Activated B cell treated with CpG ODN at 0.5 μM for 24 hours (primary cell): ENCODE measurements at regions not wholly inside any gene's neighbourhood (a gene's known extent, or its start where the extent isn't known, plus 50 kb on each side); places are given as distances from the start of the nearest gene placed in this dataset.

Source experiments
- ATAC-seq: fragments of 200-7000 bp; cut with Tn5 transposase; one replicate; pipeline ENCODE4 v1.10.0; 2021; ENCODE audit warnings: low read depth, mild to moderate bottlenecking, moderate library complexity
- CTCF ChIA-PET: fragments of 350-600 bp; sonication (Branson Sonifier 250); formaldehyde crosslinking; loops from one replicate; lab custom pipeline; 2021; ENCODE audit warnings: antibody characterized with exemption; lab: Charles Lee
- POLR2A ChIA-PET: fragments of 350-600 bp; sonication (Branson Sonifier 250); formaldehyde crosslinking; loops from one replicate; lab custom pipeline; 2021; ENCODE audit warnings: antibody characterized with exemption; lab: Charles Lee
- DNase-seq: peaks from one replicate; pipeline ENCODE4 v3.0.0; 2022
- H3K27ac Mint-ChIP-seq: one replicate; pipeline ENCODE4 v1.8.0; 2020; ENCODE audit warnings: mixed read lengths
- H3K27me3 Mint-ChIP-seq: one replicate; pipeline ENCODE4 v1.8.0; 2021; ENCODE audit warnings: mixed read lengths
- H3K36me3 Mint-ChIP-seq: one replicate; pipeline ENCODE4 v1.8.0; 2021; ENCODE audit warnings: low read depth, mixed read lengths
- H3K4me1 Mint-ChIP-seq: one replicate; pipeline ENCODE4 v1.8.0; 2021; ENCODE audit warnings: mixed read lengths
- H3K4me3 Mint-ChIP-seq: one replicate; pipeline ENCODE4 v1.8.0; 2020; ENCODE audit warnings: mild to moderate bottlenecking, mixed read lengths
- H3K9me3 Mint-ChIP-seq: one replicate; pipeline ENCODE4 v1.8.0; 2020; ENCODE audit warnings: mixed read lengths
- intact Hi-C: fragments of 100-400 bp; cut with micrococcal nuclease; formaldehyde crosslinking; loops from one replicate; pipeline ENCODE4 v1.15.1; 2024
- TF ChIP-seq, protein P1 (sequence below): fragments of 200-600 bp; IDR thresholded peaks from one replicate; pipeline ENCODE4 v1.8.0; 2022; ENCODE audit warnings: antibody characterized with exemption, mild to moderate bottlenecking

DNA sequence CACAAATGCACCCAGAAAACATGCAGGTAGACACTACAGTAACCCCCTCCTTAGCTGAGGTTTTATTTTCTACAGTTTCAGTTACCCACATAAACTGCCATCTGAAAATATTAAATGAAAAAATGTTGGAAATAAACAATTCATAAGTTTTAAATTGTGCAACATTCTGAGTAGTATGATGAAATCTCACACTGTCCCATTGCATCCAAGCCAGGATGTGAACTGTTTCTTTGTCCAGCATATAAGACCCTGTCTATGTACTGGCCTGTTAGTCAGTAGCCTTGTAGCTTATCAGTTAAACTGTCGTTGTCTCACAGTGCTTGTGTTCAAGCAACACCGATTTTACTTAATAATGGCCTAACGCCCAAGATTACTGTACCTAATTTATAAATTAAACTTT is 630.5 kb downstream of the ANXA1 start:
- intact Hi-C loops = no loop called here
- no peaks in the 10 kb centered on the region for H3K4me1 Mint-ChIP-seq
- TF ChIP-seq, protein P1, sequence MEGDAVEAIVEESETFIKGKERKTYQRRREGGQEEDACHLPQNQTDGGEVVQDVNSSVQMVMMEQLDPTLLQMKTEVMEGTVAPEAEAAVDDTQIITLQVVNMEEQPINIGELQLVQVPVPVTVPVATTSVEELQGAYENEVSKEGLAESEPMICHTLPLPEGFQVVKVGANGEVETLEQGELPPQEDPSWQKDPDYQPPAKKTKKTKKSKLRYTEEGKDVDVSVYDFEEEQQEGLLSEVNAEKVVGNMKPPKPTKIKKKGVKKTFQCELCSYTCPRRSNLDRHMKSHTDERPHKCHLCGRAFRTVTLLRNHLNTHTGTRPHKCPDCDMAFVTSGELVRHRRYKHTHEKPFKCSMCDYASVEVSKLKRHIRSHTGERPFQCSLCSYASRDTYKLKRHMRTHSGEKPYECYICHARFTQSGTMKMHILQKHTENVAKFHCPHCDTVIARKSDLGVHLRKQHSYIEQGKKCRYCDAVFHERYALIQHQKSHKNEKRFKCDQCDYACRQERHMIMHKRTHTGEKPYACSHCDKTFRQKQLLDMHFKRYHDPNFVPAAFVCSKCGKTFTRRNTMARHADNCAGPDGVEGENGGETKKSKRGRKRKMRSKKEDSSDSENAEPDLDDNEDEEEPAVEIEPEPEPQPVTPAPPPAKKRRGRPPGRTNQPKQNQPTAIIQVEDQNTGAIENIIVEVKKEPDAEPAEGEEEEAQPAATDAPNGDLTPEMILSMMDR = no peak
- POLR2A ChIA-PET = no interaction called here
- no peaks in the 10 kb centered on the region for H3K36me3 Mint-ChIP-seq
- no peaks in the 10 kb centered on the region for H3K27me3 Mint-ChIP-seq
- no peak overlapping the region for H3K4me3 Mint-ChIP-seq
- no peak overlapping the region for H3K27ac Mint-ChIP-seq
- ATAC-seq = no peak
- CTCF ChIA-PET = no interaction called here
- no peak for DNase-seq
- H3K9me3 Mint-ChIP-seq = peaks cover 8% of the 10 kb centered on the region

DNA sequence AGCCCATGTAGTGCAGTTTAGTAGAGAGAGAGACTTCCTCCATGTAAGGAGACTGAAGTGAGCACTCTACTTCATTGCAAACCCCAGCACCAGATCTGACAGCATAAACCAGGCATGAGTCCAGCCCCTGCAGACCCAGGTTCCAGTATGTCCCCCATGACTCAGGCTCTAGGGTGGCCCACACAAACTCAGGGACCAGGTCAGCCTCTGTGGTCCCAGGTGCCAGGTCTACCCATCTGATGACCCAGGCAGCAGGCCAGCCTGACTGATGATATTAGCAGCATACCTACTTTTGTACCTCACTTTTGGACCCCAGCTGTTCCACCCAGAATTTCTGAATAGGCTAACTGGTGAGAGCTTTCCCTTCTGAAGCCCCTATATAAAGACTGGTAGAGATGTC is 647.8 kb downstream of the ANXA1 start:
- no peak overlapping the region for H3K4me3 Mint-ChIP-seq
- intact Hi-C loops = no loop called here
- POLR2A ChIA-PET = no interaction called here
- ATAC-seq = no peak
- TF ChIP-seq, protein P1 = no peak
- no peak for DNase-seq
- H3K36me3 Mint-ChIP-seq = no peaks in the 10 kb centered on the region
- H3K9me3 Mint-ChIP-seq = no peaks in the 10 kb centered on the region
- CTCF ChIA-PET = no interaction called here
- H3K4me1 Mint-ChIP-seq = no peaks in the 10 kb centered on the region
- H3K27ac Mint-ChIP-seq = no peak overlapping the region
- no peaks in the 10 kb centered on the region for H3K27me3 Mint-ChIP-seq

DNA sequence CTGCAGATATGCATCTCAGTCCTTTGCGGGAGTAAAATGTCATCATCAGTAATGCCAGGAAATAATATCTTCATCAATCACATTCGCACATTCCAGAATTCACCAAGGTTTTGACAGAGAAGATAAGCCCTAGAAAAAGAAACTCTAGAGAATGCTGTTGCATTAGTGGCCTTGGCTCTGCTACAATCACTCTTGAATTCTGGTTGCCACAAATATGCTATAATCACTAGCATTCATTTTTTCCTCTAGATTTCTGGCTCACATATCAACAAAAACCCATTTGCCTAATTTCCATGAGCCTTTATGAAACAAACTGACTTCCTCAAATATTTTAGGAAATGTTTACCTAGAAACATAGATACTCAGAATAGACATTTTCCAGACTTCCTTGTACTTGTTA is 653.4 kb downstream of the ANXA1 start:
- TF ChIP-seq, protein P1 = no peak
- Mint-ChIP-seq H3K36me3 (no peaks in the 10 kb centered on the region), H3K27ac (no peak overlapping the region), H3K27me3 (no peaks in the 10 kb centered on the region), H3K9me3 (no peaks in the 10 kb centered on the region), H3K4me3 (no peak overlapping the region), H3K4me1 (no peaks in the 10 kb centered on the region)
- DNase-seq (no peak), ATAC-seq (no peak)
- ChIA-PET POLR2A (no interaction called here), CTCF (no interaction called here)
- intact Hi-C loops = no loop called here

DNA sequence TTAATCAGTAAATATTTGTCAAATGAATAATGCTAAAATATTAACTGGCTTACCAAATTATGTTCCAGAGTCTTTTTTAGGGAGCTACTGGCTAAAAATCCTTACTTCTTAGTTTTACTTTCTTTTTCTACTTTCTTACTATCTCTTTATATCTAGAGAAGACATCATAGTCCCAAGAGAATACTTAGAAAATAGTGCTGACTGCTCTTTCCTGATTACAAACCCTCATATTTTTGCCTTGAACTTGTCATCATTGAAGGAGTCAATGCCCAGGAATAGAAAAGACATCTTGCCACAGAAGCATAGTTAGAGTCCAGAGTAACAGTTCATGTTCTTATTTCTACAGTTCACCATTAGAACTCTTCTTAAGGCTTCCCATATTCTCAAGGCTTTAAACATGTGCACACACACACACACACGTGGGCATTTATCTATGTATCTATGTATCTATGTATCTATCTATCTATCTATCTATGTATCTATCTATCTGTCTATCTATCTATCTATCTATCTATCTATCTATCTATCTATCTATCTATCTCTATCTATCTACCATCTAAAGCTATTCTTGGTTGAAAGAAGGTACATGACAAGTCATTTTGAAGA is 654.3 kb downstream of the ANXA1 start:
- no peak overlapping the region for H3K27ac Mint-ChIP-seq
- H3K4me1 Mint-ChIP-seq = no peaks in the 10 kb centered on the region
- intact Hi-C loops = no loop called here
- no peaks in the 10 kb centered on the region for H3K9me3 Mint-ChIP-seq
- no peak for DNase-seq
- ATAC-seq = no peak
- ChIA-PET POLR2A (no interaction called here), CTCF (no interaction called here)
- TF ChIP-seq, protein P1 = no peak
- H3K27me3 Mint-ChIP-seq = no peaks in the 10 kb centered on the region
- H3K36me3 Mint-ChIP-seq = no peaks in the 10 kb centered on the region
- no peak overlapping the region for H3K4me3 Mint-ChIP-seq

DNA sequence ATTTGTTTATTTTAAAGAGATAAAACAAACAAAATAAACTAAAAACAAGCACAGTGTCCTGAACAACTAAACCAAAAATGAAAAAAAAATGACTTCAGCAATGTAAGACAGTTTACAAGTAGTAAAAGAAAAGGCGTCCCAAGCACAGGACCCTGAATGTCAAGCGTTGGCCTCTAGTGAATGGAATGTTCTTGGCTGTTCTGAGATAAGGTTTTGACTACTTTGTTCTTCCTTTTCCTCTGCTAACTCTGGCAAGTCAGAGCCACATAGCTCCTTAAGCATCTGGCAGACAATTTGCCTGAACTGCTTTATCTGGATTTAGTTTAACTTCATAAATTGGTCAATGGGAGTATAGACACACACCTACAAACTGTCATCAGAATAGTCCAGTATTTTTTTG is 655.2 kb downstream of the ANXA1 start:
- POLR2A ChIA-PET = no interaction called here
- DNase-seq (no peak), ATAC-seq (no peak)
- Mint-ChIP-seq H3K27ac (no peak overlapping the region), H3K4me3 (no peak overlapping the region), H3K4me1 (no peaks in the 10 kb centered on the region), H3K27me3 (no peaks in the 10 kb centered on the region), H3K36me3 (no peaks in the 10 kb centered on the region), H3K9me3 (no peaks in the 10 kb centered on the region)
- CTCF ChIA-PET = no interaction called here
- intact Hi-C loops = no loop called here
- TF ChIP-seq, protein P1 = no peak
